GM12891 (cell line): ENCODE measurements at regions not wholly inside any gene's neighbourhood (a gene's known extent, or its start where the extent isn't known, plus 50 kb on each side); places are given as distances from the start of the nearest gene placed in this dataset.

Experiments used
- PAX5 ChIP-seq: IDR thresholded peaks from 2 replicates; pipeline ENCODE4 v1.6.1; 2011; ENCODE audit warnings: low read length, moderate library complexity, mild to moderate bottlenecking; ENCODE audit not compliant: insufficient read depth, severe bottlenecking
- POLR2A ChIP-seq: IDR thresholded peaks from 2 replicates; pipeline ENCODE4 v1.6.1; 2011; ENCODE audit warnings: low read depth, low read length, control low read depth
- POLR2AphosphoS5 ChIP-seq: IDR thresholded peaks from 2 replicates; pipeline ENCODE4 v1.6.1; 2011; ENCODE audit warnings: low read depth, low read length, control low read depth
- SPI1 ChIP-seq: IDR thresholded peaks from 2 replicates; pipeline ENCODE4 v1.6.1; 2011; ENCODE audit warnings: low read depth, low read length, control low read depth
- TAF1 ChIP-seq: IDR thresholded peaks from 2 replicates; pipeline ENCODE4 v1.6.1; 2011; ENCODE audit warnings: low read depth, low read length, control low read depth

DNA sequence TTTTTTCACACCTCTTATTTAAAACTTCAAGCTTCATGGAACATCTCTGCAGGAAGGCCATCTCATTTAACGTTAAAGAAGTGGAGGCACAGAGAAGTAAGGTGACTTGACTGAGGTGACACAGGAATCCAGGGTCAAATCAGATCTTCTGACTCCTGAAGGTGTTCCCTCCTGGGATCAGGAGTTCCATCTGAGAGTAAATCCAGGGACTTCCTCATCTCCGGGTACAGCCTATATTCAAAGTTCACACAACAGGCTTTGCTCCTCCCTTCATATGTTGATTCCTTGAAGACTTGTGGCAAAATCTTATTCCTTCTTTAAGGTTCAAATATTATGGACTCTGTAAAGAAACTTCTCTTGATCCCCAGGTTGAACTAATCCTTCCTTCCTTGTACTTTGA lies 313.1 kb upstream of the CLINT1 start:
- TF ChIP-seq POLR2A: no peak
- no peak for TF ChIP-seq POLR2AphosphoS5
- no peak for TF ChIP-seq SPI1
- TF ChIP-seq TAF1: no peak
- no peak for TF ChIP-seq PAX5
